ENCODE measurements at regions not wholly inside any gene's neighbourhood (a gene's known extent, or its start where the extent isn't known, plus 50 kb on each side); places are given as distances from the start of the nearest gene placed in this dataset.
"Not testable (repeated sequence)": the region's sequence is repeated elsewhere in the genome, so short reads cannot be mapped to it uniquely, and the experiment has no call there.

GRCh38 chr10:63825766-63826165 is 304.6 kb downstream of the REEP3 start:
- Mint-ChIP-seq H3K4me3 (no peak overlapping the region), H3K9me3 (no peaks in the 10 kb centered on the region), H3K27ac (no peak overlapping the region), H3K36me3 (ENCODE audit: low read depth) (no peaks in the 10 kb centered on the region), H3K4me1 (no peaks in the 10 kb centered on the region), H3K27me3 (peaks cover 10% of the 10 kb centered on the region)
- ChIA-PET POLR2A (no interaction called here), CTCF (no interaction called here)
- no peak for DNase-seq

GRCh38 chr10:63827018-63827417 is 305.8 kb downstream of the REEP3 start:
- H3K4me3 Mint-ChIP-seq, H3K27ac Mint-ChIP-seq, POLR2A ChIA-PET: not testable (repeated sequence)

GRCh38 chr10:63829020-63829419 is 307.8 kb downstream of the REEP3 start:
- Mint-ChIP-seq H3K4me1 (no peaks in the 10 kb centered on the region), H3K27me3 (peaks cover 12% of the 10 kb centered on the region), H3K27ac (no peak overlapping the region), H3K36me3 (ENCODE audit: low read depth) (no peaks in the 10 kb centered on the region), H3K4me3 (no peak overlapping the region), H3K9me3 (no peaks in the 10 kb centered on the region)
- CTCF ChIA-PET: no interaction called here
- POLR2A ChIA-PET: no interaction called here
- DNase-seq: no peak

More at GRCh38 chr10:63827018-63827417, 305.8 kb downstream of the REEP3 start:
- CTCF ChIA-PET; H3K4me1 Mint-ChIP-seq; H3K36me3 Mint-ChIP-seq (ENCODE audit: low read depth); DNase-seq; H3K9me3 Mint-ChIP-seq: not testable (repeated sequence)
- peaks cover 13% of the 10 kb centered on the region for H3K27me3 Mint-ChIP-seq

GRCh38 chr10:63829573-63830149 is 308.5 kb downstream of the REEP3 start:
- Mint-ChIP-seq H3K4me1 (no peaks in the 10 kb centered on the region), H3K36me3 (ENCODE audit: low read depth) (no peaks in the 10 kb centered on the region), H3K9me3 (no peaks in the 10 kb centered on the region), H3K27ac (no peak overlapping the region), H3K27me3 (peaks cover 11% of the 10 kb centered on the region), H3K4me3 (no peak overlapping the region)
- ChIA-PET CTCF (no interaction called here), POLR2A (no interaction called here)
- no peak for DNase-seq

GRCh38 chr10:63832686-63833085 is 311.5 kb downstream of the REEP3 start:
- peaks cover 5% of the 10 kb centered on the region for H3K27me3 Mint-ChIP-seq
- ChIA-PET CTCF (interaction anchor here (1.4 kb wide), 1 partner anchor 34 kb away, joined by 5 read pairs; no protein-coding TSS in a partner anchor), POLR2A (no interaction called here)
- no peak for DNase-seq
- H3K9me3 Mint-ChIP-seq: no peaks in the 10 kb centered on the region
- H3K27ac Mint-ChIP-seq: no peak overlapping the region
- H3K36me3 Mint-ChIP-seq (ENCODE audit: low read depth): no peaks in the 10 kb centered on the region
- H3K4me3 Mint-ChIP-seq: no peak overlapping the region
- H3K4me1 Mint-ChIP-seq: no peaks in the 10 kb centered on the region

GRCh38 chr10:63833411-63834060 is 312.3 kb downstream of the REEP3 start:
- H3K9me3 Mint-ChIP-seq: no peaks in the 10 kb centered on the region
- H3K4me1 Mint-ChIP-seq: no peaks in the 10 kb centered on the region
- no peak for DNase-seq
- ChIA-PET CTCF (interaction anchor here (1.0 kb wide), 1 partner anchor 13 kb away, joined by 3 read pairs; no protein-coding TSS in a partner anchor), POLR2A (no interaction called here)
- H3K4me3 Mint-ChIP-seq: no peak overlapping the region
- peaks cover 4% of the 10 kb centered on the region for H3K27me3 Mint-ChIP-seq
- H3K27ac Mint-ChIP-seq: no peak overlapping the region
- no peaks in the 10 kb centered on the region for H3K36me3 Mint-ChIP-seq (ENCODE audit: low read depth)

GRCh38 chr10:63836666-63837442 is 315.7 kb downstream of the REEP3 start:
- H3K4me1 Mint-ChIP-seq: no peaks in the 10 kb centered on the region
- no peaks in the 10 kb centered on the region for H3K36me3 Mint-ChIP-seq (ENCODE audit: low read depth)
- ChIA-PET CTCF (no interaction called here), POLR2A (no interaction called here)
- no peak overlapping the region for H3K27ac Mint-ChIP-seq
- DNase-seq: no peak
- no peaks in the 10 kb centered on the region for H3K9me3 Mint-ChIP-seq
- H3K27me3 Mint-ChIP-seq: peaks cover 3% of the 10 kb centered on the region
- H3K4me3 Mint-ChIP-seq: no peak overlapping the region

- DNase-seq: no peak
- POLR2A ChIA-PET: no interaction called here
- no peaks in the 10 kb centered on the region for H3K9me3 Mint-ChIP-seq
- peaks cover 4% of the 10 kb centered on the region for H3K27me3 Mint-ChIP-seq
- H3K27ac Mint-ChIP-seq: no peak overlapping the region
- H3K4me3 Mint-ChIP-seq: no peak overlapping the region
- CTCF ChIA-PET: no interaction called here
- no peaks in the 10 kb centered on the region for H3K36me3 Mint-ChIP-seq (ENCODE audit: low read depth)
- no peaks in the 10 kb centered on the region for H3K4me1 Mint-ChIP-seq
Measured at GRCh38 chr10:63841761-63842160, 320.6 kb downstream of the REEP3 start.

GRCh38 chr10:63843107-63843506 is 321.9 kb downstream of the REEP3 start:
- no peak for DNase-seq
- H3K27me3 Mint-ChIP-seq: peaks cover 3% of the 10 kb centered on the region
- no peak overlapping the region for H3K4me3 Mint-ChIP-seq
- ChIA-PET POLR2A (no interaction called here), CTCF (interaction anchor here (1.8 kb wide), 1 partner anchor 24 kb away, joined by 4 read pairs; no protein-coding TSS in a partner anchor)
- no peaks in the 10 kb centered on the region for H3K36me3 Mint-ChIP-seq (ENCODE audit: low read depth)
- no peak overlapping the region for H3K27ac Mint-ChIP-seq
- H3K9me3 Mint-ChIP-seq: no peaks in the 10 kb centered on the region
- H3K4me1 Mint-ChIP-seq: no peaks in the 10 kb centered on the region

- H3K27me3 Mint-ChIP-seq: not testable (repeated sequence)
- CTCF ChIA-PET: interaction anchor here (1.0 kb wide), 1 partner anchor 18 kb away, joined by 3 read pairs; no protein-coding TSS in a partner anchor
Measured at GRCh38 chr10:63848871-63849270, 327.7 kb downstream of the REEP3 start.

GRCh38 chr10:63862860-63863259 is 341.7 kb downstream of the REEP3 start:
- Mint-ChIP-seq H3K4me3 (no peak overlapping the region), H3K36me3 (ENCODE audit: low read depth) (no peaks in the 10 kb centered on the region), H3K9me3 (no peaks in the 10 kb centered on the region), H3K27ac (no peak overlapping the region), H3K27me3 (peaks cover 16% of the 10 kb centered on the region), H3K4me1 (peaks cover 6% of the 10 kb centered on the region)
- ChIA-PET POLR2A (no interaction called here), CTCF (no interaction called here)
- DNase-seq: no peak

More at GRCh38 chr10:63848871-63849270, 327.7 kb downstream of the REEP3 start:
- POLR2A ChIA-PET; H3K36me3 Mint-ChIP-seq (ENCODE audit: low read depth); H3K9me3 Mint-ChIP-seq; H3K4me3 Mint-ChIP-seq; DNase-seq; H3K4me1 Mint-ChIP-seq; H3K27ac Mint-ChIP-seq: not testable (repeated sequence)

GRCh38 chr10:63865210-63865609 is 344.0 kb downstream of the REEP3 start:
- CTCF ChIA-PET: interaction anchor here (1.5 to 2.0 kb wide), 2 partner anchors 110 to 112 kb away, joined by 3 to 6 read pairs; no protein-coding TSS in a partner anchor
- H3K36me3 Mint-ChIP-seq (ENCODE audit: low read depth): no peaks in the 10 kb centered on the region

GRCh38 chr10:63866075-63866746 is 345.0 kb downstream of the REEP3 start:
- no peaks in the 10 kb centered on the region for H3K9me3 Mint-ChIP-seq
- DNase-seq: peak; percentile 39
- H3K4me1 Mint-ChIP-seq: peaks cover 6% of the 10 kb centered on the region
- no peak overlapping the region for H3K4me3 Mint-ChIP-seq
- peaks cover 22% of the 10 kb centered on the region for H3K27me3 Mint-ChIP-seq
- H3K36me3 Mint-ChIP-seq (ENCODE audit: low read depth): no peaks in the 10 kb centered on the region
- ChIA-PET CTCF (interaction anchor here (0.6 to 2.3 kb wide), 29 partner anchors 8 to 700 kb away, joined by 3 to 18 read pairs (median 4); no protein-coding TSS in a partner anchor), POLR2A (no interaction called here)
- H3K27ac Mint-ChIP-seq: no peak overlapping the region

More at GRCh38 chr10:63865210-63865609, 344.0 kb downstream of the REEP3 start:
- POLR2A ChIA-PET: no interaction called here
- no peaks in the 10 kb centered on the region for H3K9me3 Mint-ChIP-seq
- no peak overlapping the region for H3K4me3 Mint-ChIP-seq
- H3K4me1 Mint-ChIP-seq: peaks cover 6% of the 10 kb centered on the region
- no peak for DNase-seq
- H3K27me3 Mint-ChIP-seq: peaks cover 22% of the 10 kb centered on the region
- no peak overlapping the region for H3K27ac Mint-ChIP-seq

All from activated CD4-positive, alpha-beta memory T cell treated with anti-CD3 and anti-CD28 coated beads, Interleukin-2, amount 10 ng/mL, durations not matched to agents 7 days and 5 days (primary cell).